ENCODE measurements at regions not wholly inside any gene's neighbourhood (a gene's known extent, or its start where the extent isn't known, plus 50 kb on each side); places are given as distances from the start of the nearest gene placed in this dataset.

- no peak for TF ChIP-seq POLR2A (IDR thresholded peaks at IDR 0.05)
- TF ChIP-seq, protein P1, sequence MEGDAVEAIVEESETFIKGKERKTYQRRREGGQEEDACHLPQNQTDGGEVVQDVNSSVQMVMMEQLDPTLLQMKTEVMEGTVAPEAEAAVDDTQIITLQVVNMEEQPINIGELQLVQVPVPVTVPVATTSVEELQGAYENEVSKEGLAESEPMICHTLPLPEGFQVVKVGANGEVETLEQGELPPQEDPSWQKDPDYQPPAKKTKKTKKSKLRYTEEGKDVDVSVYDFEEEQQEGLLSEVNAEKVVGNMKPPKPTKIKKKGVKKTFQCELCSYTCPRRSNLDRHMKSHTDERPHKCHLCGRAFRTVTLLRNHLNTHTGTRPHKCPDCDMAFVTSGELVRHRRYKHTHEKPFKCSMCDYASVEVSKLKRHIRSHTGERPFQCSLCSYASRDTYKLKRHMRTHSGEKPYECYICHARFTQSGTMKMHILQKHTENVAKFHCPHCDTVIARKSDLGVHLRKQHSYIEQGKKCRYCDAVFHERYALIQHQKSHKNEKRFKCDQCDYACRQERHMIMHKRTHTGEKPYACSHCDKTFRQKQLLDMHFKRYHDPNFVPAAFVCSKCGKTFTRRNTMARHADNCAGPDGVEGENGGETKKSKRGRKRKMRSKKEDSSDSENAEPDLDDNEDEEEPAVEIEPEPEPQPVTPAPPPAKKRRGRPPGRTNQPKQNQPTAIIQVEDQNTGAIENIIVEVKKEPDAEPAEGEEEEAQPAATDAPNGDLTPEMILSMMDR (IDR thresholded peaks at IDR 0.05) = no peak
- TF ChIP-seq EP300 (IDR thresholded peaks at IDR 0.05; ENCODE audit: low read depth) = no peak
- no peak for TF ChIP-seq POLR2AphosphoS5 (IDR thresholded peaks at IDR 0.05)
Measured at GRCh38 chr16:62177351-62178203, 141.3 kb upstream of the CDH8 start.

Measured in transverse colon (tissue), 4 donors.